ENCODE measurements at regions not wholly inside any gene's neighbourhood (a gene's known extent, or its start where the extent isn't known, plus 50 kb on each side); places are given as distances from the start of the nearest gene placed in this dataset.

GRCh38 chr2:107645586-107645985, 181.1 kb upstream of the RGPD4 start:
- in situ Hi-C loops (cut with HindIII; ENCODE audit: low pct_ligation_motif_present, low sequenced_read_pairs), result no loop called here
- H3K27me3 ChIP-seq (replicated peaks), result no peaks in the 10 kb centered on the region
- H3K4me3 ChIP-seq (ENCODE audit: low read depth, low read length), result no peak overlapping the region
- H3K36me3 ChIP-seq (replicated peaks), result no peaks in the 10 kb centered on the region
- peak; percentile 31 for DNase-seq
- no peak overlapping the region for H3K27ac ChIP-seq
- TF ChIP-seq, protein P1, sequence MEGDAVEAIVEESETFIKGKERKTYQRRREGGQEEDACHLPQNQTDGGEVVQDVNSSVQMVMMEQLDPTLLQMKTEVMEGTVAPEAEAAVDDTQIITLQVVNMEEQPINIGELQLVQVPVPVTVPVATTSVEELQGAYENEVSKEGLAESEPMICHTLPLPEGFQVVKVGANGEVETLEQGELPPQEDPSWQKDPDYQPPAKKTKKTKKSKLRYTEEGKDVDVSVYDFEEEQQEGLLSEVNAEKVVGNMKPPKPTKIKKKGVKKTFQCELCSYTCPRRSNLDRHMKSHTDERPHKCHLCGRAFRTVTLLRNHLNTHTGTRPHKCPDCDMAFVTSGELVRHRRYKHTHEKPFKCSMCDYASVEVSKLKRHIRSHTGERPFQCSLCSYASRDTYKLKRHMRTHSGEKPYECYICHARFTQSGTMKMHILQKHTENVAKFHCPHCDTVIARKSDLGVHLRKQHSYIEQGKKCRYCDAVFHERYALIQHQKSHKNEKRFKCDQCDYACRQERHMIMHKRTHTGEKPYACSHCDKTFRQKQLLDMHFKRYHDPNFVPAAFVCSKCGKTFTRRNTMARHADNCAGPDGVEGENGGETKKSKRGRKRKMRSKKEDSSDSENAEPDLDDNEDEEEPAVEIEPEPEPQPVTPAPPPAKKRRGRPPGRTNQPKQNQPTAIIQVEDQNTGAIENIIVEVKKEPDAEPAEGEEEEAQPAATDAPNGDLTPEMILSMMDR (IDR thresholded peaks at IDR 0.05; ENCODE audit: low read depth, low read length, missing control alignments), result no peak

DNA sequence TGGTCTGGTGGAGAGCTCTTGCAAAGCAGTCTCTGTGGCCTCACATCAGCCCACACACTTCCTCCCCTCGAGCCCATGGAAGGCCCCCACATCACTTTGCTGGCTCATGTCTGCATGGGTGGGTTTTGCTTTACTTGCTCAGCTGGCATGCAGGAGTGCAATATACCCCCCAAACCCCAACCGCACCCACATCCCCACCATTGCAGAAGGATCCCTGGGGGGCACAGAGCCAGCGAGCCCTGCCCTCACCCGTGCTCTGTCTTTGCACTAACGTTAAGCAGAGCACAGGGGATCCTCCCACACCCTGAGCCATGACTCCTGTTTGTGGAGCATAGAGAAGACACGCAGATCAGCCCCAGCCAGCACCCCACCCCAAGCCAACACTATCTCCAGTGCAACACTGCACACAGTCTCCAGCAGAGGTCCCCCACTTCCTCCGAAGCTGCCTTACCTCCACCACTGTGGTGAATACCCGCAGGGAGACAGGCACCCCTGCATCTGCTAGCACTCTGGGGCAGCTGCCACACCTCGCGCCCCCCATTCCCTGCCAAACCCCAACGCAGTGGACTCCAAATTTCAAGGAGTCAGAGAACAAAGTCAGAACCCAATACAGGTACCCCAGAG, 177.8 kb upstream of the RGPD4 start:
- in situ Hi-C loops (cut with HindIII; ENCODE audit: low pct_ligation_motif_present, low sequenced_read_pairs), result no loop called here
- no peak for DNase-seq
- TF ChIP-seq, protein P1 (IDR thresholded peaks at IDR 0.05; ENCODE audit: low read depth, low read length, missing control alignments), result peak; percentile 14
- H3K27ac ChIP-seq, result no peak overlapping the region
- H3K36me3 ChIP-seq (replicated peaks), result no peaks in the 10 kb centered on the region
- no peaks in the 10 kb centered on the region for H3K27me3 ChIP-seq (replicated peaks)
- no peak overlapping the region for H3K4me3 ChIP-seq (ENCODE audit: low read depth, low read length)

DNA sequence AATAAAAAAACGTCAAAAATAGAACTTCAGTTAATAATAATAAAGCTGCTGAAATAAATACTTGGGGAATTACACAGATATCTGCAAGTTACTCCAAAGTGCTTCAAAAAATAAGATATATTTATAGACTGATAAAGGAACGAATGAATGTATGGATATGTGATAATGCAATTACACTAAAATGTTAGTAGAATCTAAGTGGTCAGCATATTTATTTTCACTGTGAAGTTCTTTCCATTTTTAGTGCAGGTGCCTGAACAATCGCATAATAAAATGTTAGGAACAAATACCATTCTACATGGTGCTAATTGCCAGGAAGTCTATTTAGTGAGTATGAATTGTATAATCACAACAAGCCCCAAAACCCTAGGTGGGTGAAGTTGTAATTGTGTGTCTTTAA, 169.6 kb upstream of the RGPD4 start:
- no peaks in the 10 kb centered on the region for H3K27me3 ChIP-seq (replicated peaks)
- no peak for DNase-seq
- in situ Hi-C loops (cut with HindIII; ENCODE audit: low pct_ligation_motif_present, low sequenced_read_pairs), result no loop called here
- TF ChIP-seq, protein P1 (IDR thresholded peaks at IDR 0.05; ENCODE audit: low read depth, low read length, missing control alignments), result no peak
- H3K4me3 ChIP-seq (ENCODE audit: low read depth, low read length), result no peak overlapping the region
- no peaks in the 10 kb centered on the region for H3K36me3 ChIP-seq (replicated peaks)
- H3K27ac ChIP-seq, result no peak overlapping the region

DNA sequence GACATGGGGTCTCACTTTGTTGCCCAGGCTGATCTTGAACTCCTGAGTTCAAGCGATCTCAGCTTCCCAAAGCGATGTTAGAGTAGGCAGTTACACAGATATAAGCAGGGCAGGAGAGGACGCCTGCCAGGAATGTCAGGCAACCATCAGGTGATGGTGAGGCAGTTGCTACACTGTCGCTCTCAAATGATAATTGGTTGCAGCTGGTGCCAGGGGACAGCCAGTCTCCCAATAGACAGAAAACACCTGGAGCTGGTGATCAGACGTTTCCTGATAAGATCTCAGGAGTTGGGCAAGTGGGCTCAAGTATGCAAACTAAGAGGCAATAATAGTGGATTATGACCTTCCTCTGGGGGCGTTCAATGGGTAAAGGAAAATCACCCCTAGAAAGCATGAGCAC, 163.1 kb upstream of the RGPD4 start:
- H3K36me3 ChIP-seq (replicated peaks), result no peaks in the 10 kb centered on the region
- in situ Hi-C loops (cut with HindIII; ENCODE audit: low pct_ligation_motif_present, low sequenced_read_pairs), result no loop called here
- TF ChIP-seq, protein P1 (IDR thresholded peaks at IDR 0.05; ENCODE audit: low read depth, low read length, missing control alignments), result no peak
- H3K27ac ChIP-seq, result no peak overlapping the region
- DNase-seq, result no peak
- H3K4me3 ChIP-seq (ENCODE audit: low read depth, low read length), result no peak overlapping the region
- no peaks in the 10 kb centered on the region for H3K27me3 ChIP-seq (replicated peaks)

GRCh38 chr2:107669335-107669734, 157.4 kb upstream of the RGPD4 start:
- in situ Hi-C loops (cut with HindIII; ENCODE audit: low pct_ligation_motif_present, low sequenced_read_pairs), result no loop called here
- H3K27ac ChIP-seq, result no peak overlapping the region

More at GRCh38 chr2:107669335-107669734, 157.4 kb upstream of the RGPD4 start:
- DNase-seq, result peak; percentile 4
- TF ChIP-seq, protein P1 (IDR thresholded peaks at IDR 0.05; ENCODE audit: low read depth, low read length, missing control alignments), result peak; percentile 33
- no peak overlapping the region for H3K4me3 ChIP-seq (ENCODE audit: low read depth, low read length)
- H3K27me3 ChIP-seq (replicated peaks), result no peaks in the 10 kb centered on the region
- H3K36me3 ChIP-seq (replicated peaks), result no peaks in the 10 kb centered on the region

All from brain microvascular endothelial cell (primary cell).